Stimulated activated CD8-positive, alpha-beta memory T cell treated with anti-CD3 and anti-CD28 coated beads, Interleukin-7, amount 100 ng/mL, for 24 hours (primary cell): ENCODE measurements at regions not wholly inside any gene's neighbourhood (a gene's known extent, or its start where the extent isn't known, plus 50 kb on each side); places are given as distances from the start of the nearest gene placed in this dataset.
"Not testable (repeated sequence)": the region's sequence is repeated elsewhere in the genome, so short reads cannot be mapped to it uniquely, and the experiment has no call there.

ENCODE experiments used
- DNase-seq: peaks from one replicate; pipeline ENCODE4 v3.0.0-alpha.2; 2020; ENCODE audit warnings: low read depth

DNA sequence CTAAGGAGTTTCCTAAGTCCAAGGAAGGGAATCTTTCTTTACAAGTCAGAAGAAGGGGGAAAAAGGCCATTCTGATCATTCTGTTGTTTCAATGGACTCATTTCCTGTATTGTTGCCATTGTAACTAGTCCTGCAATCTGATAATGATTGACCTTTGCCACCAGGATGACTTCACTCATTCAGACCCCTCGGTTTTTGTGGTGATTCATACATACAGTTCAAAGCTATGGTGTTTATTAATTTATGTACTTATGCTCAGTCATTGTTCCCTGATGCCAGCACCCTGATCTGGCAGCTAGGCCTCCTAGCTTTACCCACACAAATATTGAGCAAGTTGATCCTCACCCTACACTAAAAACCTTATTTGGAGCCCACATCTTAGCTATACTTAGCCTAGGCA is 57.6 kb upstream of the ZNF519 start:
- DNase-seq: no peak

DNA sequence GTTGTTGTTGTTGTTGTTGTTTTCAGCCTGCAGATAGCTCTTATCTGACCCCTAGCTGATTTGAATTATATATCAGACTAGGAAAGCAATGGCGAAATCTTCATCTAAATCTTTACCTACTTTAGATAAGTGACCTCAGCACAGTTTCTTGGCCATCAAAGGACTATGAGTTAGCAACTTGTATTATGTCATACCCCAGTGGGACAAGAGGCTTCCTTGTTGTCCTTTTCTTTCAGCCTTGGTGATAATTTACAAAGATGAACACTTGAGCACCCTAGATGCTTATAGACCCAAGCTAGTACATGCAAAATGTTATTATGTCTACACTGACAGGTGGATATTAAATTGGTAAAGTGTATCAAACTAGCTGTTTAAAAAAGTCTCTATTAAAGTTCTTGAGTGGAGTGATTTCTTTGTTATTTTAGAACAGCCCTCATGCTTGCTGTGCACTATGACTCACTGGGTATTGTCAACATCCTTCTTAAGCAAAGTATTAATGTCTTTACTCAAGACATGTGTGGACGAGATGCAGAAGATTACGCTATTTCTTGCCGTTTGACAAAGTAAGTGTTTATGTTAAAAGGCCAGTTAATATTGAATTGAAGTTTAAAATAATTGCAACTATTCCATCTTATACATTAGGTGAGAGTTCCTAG is 56.6 kb upstream of the ZNF519 start:
- DNase-seq: not testable (repeated sequence)
